Brain pericyte (primary cell): ENCODE measurements at regions not wholly inside any gene's neighbourhood (a gene's known extent, or its start where the extent isn't known, plus 50 kb on each side); places are given as distances from the start of the nearest gene placed in this dataset.
"Not testable (repeated sequence)": the region's sequence is repeated elsewhere in the genome, so short reads cannot be mapped to it uniquely, and the experiment has no call there.

Source experiments
- DNase-seq: peaks from one replicate; pipeline ENCODE4 v3.0.0-alpha.2; 2012; ENCODE audit warnings: low read depth, low spot score

DNA sequence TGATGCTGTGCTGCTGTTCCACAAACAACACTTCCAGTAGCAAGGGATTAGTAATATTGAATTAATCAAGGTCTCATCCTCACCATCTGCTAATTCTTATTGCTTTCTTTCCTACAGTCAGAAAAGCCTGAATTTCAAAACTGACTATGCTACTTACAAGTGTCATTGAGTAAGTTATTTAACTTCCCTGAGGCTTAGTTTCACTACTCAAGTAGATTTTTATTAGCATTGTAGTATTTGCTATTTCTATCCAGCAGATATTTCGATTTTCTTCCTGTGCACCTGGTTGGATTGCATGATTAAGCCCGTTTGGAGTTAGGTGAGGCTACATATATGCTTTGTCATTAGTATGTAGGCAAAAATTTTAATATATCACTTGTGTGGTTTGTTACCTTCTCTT is 591.5 kb downstream of the TRHDE start:
- DNase-seq, result no peak

DNA sequence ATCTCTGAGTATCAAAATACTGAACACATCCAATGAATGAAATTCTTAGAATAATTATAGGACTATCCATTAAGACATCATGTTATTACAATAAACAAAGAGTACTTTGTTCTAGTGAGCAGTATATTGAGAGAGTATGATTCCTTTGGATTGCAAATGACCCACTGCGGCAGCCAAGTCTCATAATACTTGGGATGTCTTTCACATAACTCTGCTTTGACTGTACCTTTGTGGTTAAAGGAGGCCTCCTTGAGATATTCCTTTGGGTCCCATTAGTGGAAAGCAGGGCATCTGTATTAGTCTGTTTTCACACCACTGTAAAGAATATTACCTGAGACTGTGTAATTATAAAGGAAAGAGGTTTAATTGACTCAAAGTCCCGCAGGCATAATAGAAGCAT is 593.8 kb downstream of the TRHDE start:
- no peak for DNase-seq

DNA sequence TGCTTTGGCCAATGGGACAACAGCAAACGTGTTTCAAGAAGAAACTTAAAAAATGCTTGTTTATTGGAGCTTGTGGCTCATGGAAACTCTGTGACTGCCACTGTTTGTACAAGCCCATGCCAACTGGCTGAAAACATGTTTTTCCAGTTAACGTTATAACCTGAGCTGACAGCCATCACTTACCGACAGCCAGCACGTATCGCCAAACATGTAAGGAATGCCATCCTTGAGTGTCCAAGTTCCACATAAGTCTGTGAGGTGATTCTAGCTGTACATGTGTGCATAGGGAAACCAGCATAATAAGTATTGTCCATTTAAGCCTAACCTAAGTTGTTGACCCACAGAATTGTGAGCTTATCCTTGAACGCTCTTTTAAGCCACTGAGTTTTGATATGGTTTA is 596.9 kb downstream of the TRHDE start:
- DNase-seq, result no peak

DNA sequence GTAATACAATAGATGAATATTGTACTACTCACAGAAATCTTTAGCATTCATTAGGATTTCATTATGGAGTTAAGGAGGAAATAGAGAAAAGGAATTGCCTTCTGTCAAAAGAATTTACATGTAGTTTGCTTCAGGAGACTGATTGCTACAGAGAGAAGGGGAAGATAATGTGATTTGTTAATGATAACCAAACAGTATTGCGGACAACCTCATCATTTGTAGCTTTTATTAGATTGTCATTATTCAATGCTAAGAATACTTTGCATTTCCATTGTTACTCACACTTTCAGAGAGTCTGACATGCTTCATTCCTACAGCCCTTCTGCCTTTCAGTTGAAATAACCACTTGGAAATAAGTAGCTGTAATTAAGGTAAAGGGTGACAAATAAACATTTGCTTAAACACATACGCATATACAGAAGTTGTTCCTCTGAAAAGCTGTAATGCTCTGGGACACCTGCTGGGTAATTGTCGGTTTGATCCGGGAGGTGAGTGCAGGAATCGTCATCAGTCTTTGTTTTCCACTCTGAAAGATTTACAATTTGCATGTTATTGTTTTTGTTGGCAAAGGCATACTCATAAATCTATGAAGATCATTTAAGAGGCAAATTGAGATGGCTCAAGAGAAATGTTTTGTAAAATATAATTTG is 600.2 kb downstream of the TRHDE start:
- DNase-seq, result no peak

DNA sequence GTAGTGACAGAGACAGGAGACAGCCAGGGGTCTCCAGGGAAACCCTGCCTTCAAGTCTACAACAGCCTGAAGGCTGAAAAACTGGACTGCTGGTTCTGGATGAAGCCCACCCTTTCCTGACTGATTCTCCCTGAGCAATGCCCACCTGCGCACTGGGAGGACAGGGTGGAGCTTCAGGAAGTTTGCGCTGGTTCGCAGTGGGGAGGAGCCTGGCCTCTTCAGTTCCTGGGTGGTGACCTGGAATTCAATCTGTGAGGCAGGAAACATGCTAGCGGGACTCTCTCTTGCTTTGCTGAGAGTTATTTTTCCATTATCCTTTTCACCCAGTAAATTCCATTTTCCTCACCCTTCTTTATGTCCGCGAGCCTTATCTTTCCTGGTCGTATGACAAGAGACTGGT is 600.8 kb downstream of the TRHDE start:
- DNase-seq, result no peak

DNA sequence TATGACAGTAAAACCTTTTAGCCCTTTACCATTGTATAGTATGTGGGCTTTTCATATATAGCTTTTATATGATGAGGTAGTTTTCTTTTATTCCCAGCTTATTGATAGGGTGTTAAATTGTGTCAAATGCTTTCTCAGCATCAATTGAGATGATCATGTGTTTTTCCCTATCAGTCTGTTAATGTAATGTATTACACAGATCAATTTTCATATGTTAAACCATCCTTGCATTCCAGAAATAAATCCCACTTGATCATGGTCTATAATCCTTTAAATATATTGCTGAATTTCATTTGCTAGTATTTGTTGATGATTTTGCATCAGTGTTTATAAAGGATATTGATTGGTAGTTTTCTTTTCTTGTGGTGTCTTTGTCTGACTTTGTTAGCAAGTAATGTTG is 603.9 kb downstream of the TRHDE start:
- no peak for DNase-seq

DNA sequence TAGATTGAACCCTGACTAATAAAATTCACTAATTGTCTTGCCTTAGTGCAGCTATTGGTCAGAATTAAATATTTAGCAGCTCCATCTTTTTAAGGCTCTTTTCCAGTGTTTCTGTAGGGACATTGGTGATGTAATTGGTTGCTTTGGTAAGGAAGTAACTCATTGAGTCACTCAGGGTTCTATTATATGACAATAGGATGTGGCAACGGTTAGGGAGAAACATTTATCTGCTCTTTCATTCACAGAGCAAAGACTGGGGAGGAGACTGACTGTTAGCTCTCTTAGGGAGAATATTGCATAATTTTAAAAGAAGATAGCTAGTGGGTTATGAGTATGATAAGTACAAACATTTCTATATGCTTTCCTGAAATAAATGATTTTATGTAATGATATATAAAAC is 616.5 kb downstream of the TRHDE start:
- DNase-seq, result no peak

DNA sequence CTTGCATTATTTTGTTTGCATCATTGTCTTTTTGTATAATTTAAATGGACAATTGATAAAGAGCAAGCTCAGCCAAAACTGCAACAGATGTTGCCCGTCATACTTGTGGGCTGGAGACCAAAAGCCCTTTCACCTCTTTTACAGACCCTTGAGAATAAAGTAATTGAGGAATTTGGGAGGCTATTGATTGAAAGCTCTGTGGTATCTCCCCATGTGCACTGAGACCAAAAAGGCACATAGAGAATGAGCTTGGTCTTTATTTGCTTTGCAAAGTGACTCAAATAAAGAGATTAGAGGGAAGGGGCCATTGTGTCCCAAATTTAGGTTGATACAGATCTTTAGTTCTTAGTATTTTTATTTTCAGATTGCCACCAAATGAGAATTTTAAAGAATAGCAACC is 617.6 kb downstream of the TRHDE start:
- no peak for DNase-seq

DNA sequence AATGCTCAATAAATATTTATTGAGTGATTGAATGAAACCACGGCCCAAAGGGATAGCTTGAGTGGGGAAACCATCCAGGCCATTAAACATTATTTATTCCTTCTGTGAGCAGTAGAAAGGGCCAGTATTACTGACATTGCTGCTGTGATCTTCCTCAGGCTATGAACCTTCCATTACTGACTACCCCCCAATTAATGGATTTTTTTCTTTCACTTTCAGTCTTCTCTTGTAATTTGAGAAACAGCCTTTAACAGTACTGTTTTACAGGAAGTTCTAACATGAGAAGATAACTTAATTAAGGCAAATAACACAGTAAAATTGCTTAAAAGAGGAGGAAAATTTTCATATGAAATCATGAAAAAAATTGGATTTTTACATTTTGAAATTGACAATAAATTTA is 629.5 kb downstream of the TRHDE start:
- no peak for DNase-seq

DNA sequence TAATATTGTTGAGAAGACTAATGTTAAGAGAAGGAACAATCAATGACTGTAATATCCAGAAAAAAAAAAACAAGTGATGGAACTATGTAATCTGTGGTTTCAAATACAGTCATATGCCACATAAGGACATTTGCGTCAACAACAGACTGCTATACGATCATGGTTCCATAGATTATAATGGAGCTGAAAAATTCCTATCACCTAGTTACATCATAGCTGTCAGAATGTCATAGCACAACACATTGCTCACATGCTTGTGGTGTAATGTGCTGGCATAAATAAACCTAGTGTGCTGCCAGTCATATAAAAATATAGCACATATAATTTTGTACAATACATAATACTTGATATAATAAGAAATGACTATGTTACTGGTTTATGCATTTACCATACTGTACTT is 653.5 kb downstream of the TRHDE start:
- no peak for DNase-seq

DNA sequence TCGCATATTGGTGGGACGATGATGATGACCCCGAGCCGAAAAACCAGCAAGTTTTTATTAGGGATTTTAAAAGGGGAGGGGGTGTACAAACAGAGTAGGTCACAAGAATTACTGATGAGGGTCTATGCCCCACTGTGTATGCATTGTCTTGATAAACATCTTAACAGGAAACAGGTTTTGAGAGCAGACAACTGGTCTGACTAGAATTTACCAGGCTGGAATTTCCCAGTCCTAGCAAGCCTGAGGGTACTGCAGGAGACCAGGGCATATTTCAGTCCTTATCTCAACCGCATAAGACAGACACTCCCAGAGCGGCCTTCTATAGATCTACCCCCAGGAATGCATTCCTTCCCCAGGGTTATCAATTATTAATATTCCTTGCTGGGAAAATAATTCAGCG is 659.7 kb downstream of the TRHDE start:
- DNase-seq, result not testable (repeated sequence)

DNA sequence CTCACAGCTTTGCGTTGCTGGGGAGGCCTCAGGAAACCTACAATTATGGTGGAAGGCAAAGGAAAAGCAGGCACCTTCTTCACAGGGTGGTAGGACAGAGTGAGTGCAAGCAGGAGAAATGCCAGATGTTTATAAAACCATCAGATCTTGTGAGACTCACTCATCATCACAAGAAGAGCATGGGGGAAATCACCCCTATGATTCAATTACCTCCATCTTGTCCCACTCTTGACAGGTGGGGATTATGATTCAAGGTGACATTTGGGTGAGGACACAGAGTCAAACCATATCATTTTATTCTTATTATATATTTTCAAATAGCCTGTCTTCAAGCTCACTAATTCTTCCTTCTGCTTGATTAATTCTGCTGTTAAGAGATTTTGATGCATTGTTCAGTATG is 665.3 kb downstream of the TRHDE start:
- no peak for DNase-seq

DNA sequence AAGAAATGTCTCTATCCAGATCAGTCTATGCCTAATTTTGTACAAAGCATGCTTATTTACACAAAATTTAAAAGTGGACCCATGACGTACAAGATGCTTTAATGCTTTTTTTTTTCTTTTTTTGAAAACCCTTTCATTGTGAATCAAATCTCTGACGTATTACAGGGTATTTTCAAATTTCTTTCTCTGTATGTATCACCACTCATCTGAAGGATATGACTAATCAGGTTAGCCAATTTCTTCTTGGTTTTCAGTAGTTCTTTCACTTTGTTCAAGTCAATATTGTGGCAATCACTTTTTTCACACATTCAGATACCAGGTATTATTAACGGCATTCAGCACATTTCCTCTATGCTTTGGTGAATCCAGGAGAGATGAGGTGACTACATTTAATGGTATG is 685.3 kb downstream of the TRHDE start:
- no peak for DNase-seq

DNA sequence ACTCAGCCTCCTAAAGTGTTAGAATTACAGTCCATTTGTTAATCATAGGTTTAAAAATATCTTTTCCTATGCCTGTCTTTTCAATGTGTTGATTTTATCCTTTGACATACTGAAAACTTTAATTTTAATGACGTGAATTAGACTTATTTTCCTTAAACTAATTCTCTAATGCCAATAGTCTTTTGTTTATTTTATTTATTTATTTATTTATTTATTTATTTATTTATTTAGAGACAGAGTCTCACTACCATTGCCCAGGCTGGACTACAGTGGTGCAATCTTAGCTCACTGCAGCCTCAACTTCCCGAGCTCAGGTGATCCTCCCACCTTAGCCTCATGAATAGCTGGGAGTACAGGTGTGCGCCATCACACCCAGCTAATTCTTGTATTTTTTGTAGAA is 694.5 kb downstream of the TRHDE start:
- DNase-seq, result no peak

DNA sequence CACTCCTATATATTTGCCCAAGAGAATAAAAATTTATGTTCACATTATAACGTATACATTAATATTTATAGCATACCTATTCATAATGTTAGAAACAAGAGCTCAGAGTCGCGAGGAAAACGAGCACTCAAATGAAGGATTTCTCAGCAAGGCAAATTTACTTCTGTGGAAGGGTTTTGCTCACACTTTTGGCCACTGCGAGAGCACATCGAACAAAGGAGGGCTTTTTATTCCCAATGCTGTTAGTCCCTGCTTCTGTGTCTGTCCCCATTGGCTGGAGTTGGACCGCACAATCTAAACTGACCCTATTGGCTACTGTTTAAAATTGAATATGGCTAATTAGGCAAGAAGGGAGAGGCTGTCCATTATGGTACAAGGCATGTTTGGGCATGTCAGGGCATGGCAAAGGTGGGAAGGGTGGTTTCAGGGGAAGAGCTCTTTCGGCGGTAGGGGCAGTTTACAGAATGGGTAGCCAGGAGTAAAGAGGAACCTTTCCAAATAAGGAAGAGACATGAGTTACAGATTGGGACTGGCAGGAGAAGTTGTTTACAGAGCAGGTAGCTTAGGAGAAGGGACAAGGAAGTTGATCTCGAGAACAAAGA is 702.9 kb downstream of the TRHDE start:
- DNase-seq, result no peak

DNA sequence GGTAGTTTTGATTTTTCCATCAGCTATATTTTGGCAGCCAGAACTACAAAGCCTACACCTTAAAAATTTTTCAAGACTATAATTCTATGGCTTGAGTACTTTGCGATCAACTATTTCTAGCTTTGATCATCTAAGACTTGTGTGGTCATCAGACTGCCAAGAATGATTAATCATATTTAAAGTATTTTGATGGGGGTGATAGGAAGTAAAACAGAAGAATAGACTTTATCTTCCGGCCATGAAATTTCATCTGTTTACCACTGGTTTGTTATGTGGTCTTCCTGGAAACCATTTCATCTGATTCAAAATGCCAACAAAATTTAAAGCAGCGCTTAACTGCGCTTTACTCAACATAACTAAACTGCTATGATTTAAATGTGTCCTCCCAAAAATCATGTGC is 706.8 kb downstream of the TRHDE start:
- no peak for DNase-seq

DNA sequence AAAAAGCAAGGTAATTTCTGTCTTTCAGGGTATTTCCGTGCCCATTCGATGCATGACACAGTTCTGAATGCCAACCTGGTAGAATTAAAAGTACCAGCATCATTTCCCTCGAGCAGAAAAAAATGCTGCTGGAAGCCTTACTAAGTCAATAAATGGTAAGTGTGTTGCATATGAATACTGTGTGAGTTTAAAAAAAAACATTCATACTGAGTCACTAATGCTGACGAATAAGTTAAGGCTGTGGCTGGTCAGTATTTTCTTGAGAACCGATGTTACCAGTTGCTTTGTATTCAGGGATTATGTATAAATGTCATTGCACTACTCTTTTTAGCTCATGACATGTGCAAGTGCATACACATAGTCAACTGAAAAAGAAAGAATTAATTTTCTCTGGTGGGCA is 710.2 kb downstream of the TRHDE start:
- DNase-seq, result no peak

DNA sequence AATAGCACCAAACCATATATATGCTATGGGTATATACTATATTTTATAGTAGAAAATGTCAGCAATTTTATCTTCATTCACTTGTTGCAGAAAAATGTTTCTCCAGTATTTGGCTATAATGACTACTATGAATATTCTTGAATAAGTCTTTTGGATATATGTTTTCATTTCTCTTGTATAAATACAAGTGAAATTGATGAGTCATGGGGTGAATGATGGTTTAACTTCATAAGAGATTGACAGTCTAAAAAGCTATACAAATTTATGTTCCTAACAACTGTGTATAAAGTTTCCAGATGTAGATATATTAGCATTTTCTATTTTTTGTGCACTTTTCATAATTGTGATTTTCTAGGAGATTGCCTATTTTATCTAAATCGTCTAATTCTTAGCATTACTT is 714.8 kb downstream of the TRHDE start:
- no peak for DNase-seq

DNA sequence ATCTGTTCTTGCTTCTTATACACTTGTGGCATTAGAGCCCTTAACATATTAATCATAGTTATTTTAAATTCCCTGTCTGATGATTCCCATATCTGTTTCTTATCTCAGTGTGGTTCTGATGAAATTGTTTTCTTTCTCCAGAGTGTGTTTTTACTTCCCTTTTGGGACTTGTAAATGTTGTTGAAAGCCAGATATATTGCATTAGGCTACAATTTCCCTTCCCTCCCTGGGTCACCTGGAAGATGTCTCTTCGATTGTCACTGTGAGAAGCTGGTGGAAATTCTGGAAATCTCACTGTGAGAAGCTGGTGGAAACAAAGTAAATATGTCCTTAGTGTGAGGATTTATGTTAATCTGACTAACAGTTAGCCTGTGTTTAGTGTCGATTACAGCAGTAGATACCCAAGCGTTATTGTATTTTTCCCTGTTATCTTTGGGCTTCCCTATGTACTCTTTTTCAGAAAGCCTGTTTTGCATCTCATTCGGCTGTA is 717.3 kb downstream of the TRHDE start:
- no peak for DNase-seq

DNA sequence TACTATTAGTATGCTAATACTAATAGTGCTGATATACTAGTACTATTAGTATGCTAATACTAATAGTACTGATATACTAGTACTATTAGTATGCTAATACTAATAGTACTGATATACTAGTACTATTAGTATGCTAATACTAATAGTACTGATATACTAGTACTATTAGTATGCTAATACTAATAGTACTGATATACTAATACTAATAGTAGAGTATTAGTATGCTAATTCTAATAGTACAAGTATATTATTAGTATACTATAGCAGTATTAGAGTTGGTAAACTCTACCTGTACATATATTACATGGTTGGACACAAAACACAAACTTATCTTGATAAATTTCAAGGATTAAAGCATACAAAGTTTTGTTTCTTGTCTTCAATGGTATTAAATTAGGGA is 722.9 kb downstream of the TRHDE start:
- not testable (repeated sequence) for DNase-seq

DNA sequence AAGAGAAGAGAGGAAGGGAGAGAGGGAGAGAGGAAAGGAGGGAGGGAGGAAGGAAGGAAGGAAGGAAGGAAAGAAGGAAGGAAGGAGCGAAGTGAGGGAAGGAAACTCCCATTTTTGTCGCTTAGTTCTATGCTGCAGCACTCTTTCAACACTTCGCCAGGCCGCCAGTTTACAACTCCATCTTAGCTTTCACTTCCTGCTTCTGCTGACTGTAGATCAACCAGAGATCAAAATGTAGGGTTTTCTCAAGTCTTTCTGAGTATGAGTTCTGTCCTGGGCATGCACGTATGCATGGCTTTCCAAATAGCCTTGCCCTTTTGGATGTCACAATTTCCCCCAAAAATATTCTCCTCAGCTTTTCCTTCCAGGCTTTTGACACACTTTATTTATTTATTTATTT is 723.4 kb downstream of the TRHDE start:
- no peak for DNase-seq

DNA sequence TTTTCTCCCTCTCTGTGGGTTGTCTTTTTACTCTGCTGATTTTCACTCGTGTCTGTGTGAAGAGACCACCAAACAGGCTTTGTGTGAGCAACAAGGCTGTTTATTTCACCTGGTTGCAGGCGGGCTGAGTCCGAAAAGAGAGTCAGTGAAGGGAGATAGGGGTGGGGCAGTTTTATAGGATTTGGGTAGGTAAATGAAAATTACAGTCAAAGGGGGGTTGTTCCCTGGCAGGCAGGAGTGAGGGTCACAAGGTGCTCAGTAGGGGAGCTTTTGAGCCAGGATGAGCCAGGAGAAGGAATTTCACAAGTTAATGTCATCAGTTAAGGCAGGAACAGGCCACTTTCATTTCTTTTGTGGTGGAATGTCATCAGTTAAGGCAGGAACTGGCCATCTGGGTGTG is 729.6 kb downstream of the TRHDE start:
- DNase-seq, result not testable (repeated sequence)

DNA sequence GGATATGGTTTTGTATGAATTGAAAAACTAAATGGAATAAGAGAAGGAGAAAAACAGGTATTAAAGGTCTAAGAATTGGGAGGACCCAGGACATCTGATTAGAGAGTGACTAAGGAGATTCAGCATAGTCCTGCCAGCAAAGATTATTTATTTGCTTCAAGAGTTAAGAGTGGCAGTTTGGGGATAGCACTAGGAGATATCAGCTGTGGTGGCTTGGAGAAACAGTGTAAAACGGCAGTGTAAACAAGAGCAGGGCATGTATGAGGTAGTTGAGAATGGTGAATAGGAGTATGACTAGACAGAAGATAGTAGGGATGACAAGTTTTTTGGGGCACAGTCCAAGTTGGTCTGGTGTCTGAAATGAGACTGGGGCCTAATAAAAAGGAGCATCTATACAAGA is 730.3 kb downstream of the TRHDE start:
- DNase-seq, result not testable (repeated sequence)
